ENCODE measurements at regions not wholly inside any gene's neighbourhood (a gene's known extent, or its start where the extent isn't known, plus 50 kb on each side); places are given as distances from the start of the nearest gene placed in this dataset.

- DNase-seq (ENCODE audit: low read depth in 3 of 3) = no peak
Measured at GRCh38 chr7:18153183-18153748, 125.6 kb upstream of the PRPS1L1 start.

GRCh38 chr7:18154726-18155125 lies 127.1 kb upstream of the PRPS1L1 start:
- DNase-seq (ENCODE audit: low read depth in 3 of 3) = no peak

- no peak for DNase-seq (ENCODE audit: low read depth in 3 of 3)
Measured at GRCh38 chr7:18157233-18157632, 129.6 kb upstream of the PRPS1L1 start.

- no peak for DNase-seq (ENCODE audit: low read depth in 3 of 3)
Measured at GRCh38 chr7:18162657-18163056, 135.0 kb upstream of the PRPS1L1 start.

- no peak for DNase-seq (ENCODE audit: low read depth in 3 of 3)
Measured at GRCh38 chr7:18163091-18163490, 135.4 kb upstream of the PRPS1L1 start.

GRCh38 chr7:18165166-18165565 lies 137.5 kb upstream of the PRPS1L1 start:
- no peak for DNase-seq (ENCODE audit: low read depth in 3 of 3)

- no peak for DNase-seq (ENCODE audit: low read depth in 3 of 3)
Measured at GRCh38 chr7:18166002-18166401, 138.4 kb upstream of the PRPS1L1 start.

GRCh38 chr7:18167815-18168214 lies 140.2 kb upstream of the PRPS1L1 start:
- DNase-seq (ENCODE audit: low read depth in 3 of 3) = no peak

GRCh38 chr7:18174996-18175395 lies 147.3 kb upstream of the PRPS1L1 start:
- DNase-seq (ENCODE audit: low read depth in 3 of 3) = no peak

GRCh38 chr7:18175801-18176450 lies 148.3 kb upstream of the PRPS1L1 start:
- no peak for DNase-seq (ENCODE audit: low read depth in 3 of 3)

GRCh38 chr7:18177129-18177814 lies 149.6 kb upstream of the PRPS1L1 start:
- no peak for DNase-seq (ENCODE audit: low read depth in 3 of 3)

- DNase-seq (ENCODE audit: low read depth in 3 of 3) = no peak
Measured at GRCh38 chr7:18177815-18178660, 150.4 kb upstream of the PRPS1L1 start.

GRCh38 chr7:18179093-18179492 lies 151.4 kb upstream of the PRPS1L1 start:
- DNase-seq (ENCODE audit: low read depth in 3 of 3) = no peak

GRCh38 chr7:18180685-18181084 lies 153.0 kb upstream of the PRPS1L1 start:
- no peak for DNase-seq (ENCODE audit: low read depth in 3 of 3)

- DNase-seq (ENCODE audit: low read depth in 3 of 3) = no peak
Measured at GRCh38 chr7:18189500-18190126, 162.0 kb upstream of the PRPS1L1 start.

GRCh38 chr7:18191341-18191740 lies 163.7 kb upstream of the PRPS1L1 start:
- DNase-seq (ENCODE audit: low read depth in 3 of 3) = no peak

- DNase-seq (ENCODE audit: low read depth in 3 of 3) = no peak
Measured at GRCh38 chr7:18191862-18192625, 164.4 kb upstream of the PRPS1L1 start.

GRCh38 chr7:18194616-18195015 lies 167.0 kb upstream of the PRPS1L1 start:
- DNase-seq (ENCODE audit: low read depth in 3 of 3) = no peak

GRCh38 chr7:18196638-18197037 lies 169.0 kb upstream of the PRPS1L1 start:
- DNase-seq (ENCODE audit: low read depth in 3 of 3) = no peak

- DNase-seq (ENCODE audit: low read depth in 3 of 3) = no peak
Measured at GRCh38 chr7:18198868-18199267, 171.2 kb upstream of the PRPS1L1 start.

- DNase-seq (ENCODE audit: low read depth in 3 of 3) = no peak
Measured at GRCh38 chr7:18200266-18200665, 172.6 kb upstream of the PRPS1L1 start.
